ENCODE measurements at regions not wholly inside any gene's neighbourhood (a gene's known extent, or its start where the extent isn't known, plus 50 kb on each side); places are given as distances from the start of the nearest gene placed in this dataset.

- TF ChIP-seq POLR2A (IDR thresholded peaks at IDR 0.05; ENCODE audit: low read depth, low read length), result no peak
- no peak for TF ChIP-seq TAF1 (IDR thresholded peaks at IDR 0.05; ENCODE audit: low read depth, low read length)
- no peak for TF ChIP-seq POLR2AphosphoS5 (IDR thresholded peaks at IDR 0.05; ENCODE audit: low read depth, low read length)
Measured at GRCh38 chr12:124428792-124429281, 133.9 kb downstream of the RFLNA start.

Data from GM12891 (cell line).